Osteoblast (primary cell): ENCODE measurements at regions not wholly inside any gene's neighbourhood (a gene's known extent, or its start where the extent isn't known, plus 50 kb on each side); places are given as distances from the start of the nearest gene placed in this dataset.

Experiments
- DNase-seq: peaks from one replicate; pipeline ENCODE4 v3.0.0; 2011; ENCODE audit warnings: low spot score, mixed read lengths; ENCODE audit not compliant: insufficient read length; ENCODE audit errors: missing footprints
- H2AFZ ChIP-seq: 2 replicates; pipeline ENCODE4 v1.6.0; 2011; ENCODE audit warnings: mild to moderate bottlenecking, low read length
- H3K27ac ChIP-seq: 2 replicates; pipeline ENCODE4 v1.5.1; 2011; ENCODE audit warnings: mild to moderate bottlenecking, low read depth, low read length, moderate library complexity
- H3K27me3 ChIP-seq: 2 replicates; pipeline ENCODE4 v1.6.0; 2012; ENCODE audit warnings: mild to moderate bottlenecking, control low read depth, inconsistent platforms, low read length, moderate library complexity; ENCODE audit not compliant: insufficient read depth
- H3K36me3 ChIP-seq: 2 replicates; pipeline ENCODE4 v1.5.1; 2011; ENCODE audit warnings: mild to moderate bottlenecking, low read length, control low read depth, moderate library complexity; ENCODE audit not compliant: insufficient read depth
- H3K4me1 ChIP-seq: 2 replicates; pipeline ENCODE4 v1.5.1; 2011; ENCODE audit warnings: mild to moderate bottlenecking, low read length, control low read depth, moderate library complexity; ENCODE audit not compliant: insufficient read depth
- H3K4me2 ChIP-seq: 2 replicates; pipeline ENCODE4 v1.6.0; 2011; ENCODE audit warnings: mild to moderate bottlenecking, low read length; ENCODE audit not compliant: insufficient read depth
- H3K4me3 ChIP-seq: fragments of 200-600 bp; sonication (generic); 3 replicates; pipeline ENCODE4 v1.5.1; 2012; ENCODE audit warnings: mild to moderate bottlenecking, low read length, inconsistent platforms; ENCODE audit not compliant: insufficient read depth
- H3K79me2 ChIP-seq: 2 replicates; pipeline ENCODE4 v1.6.0; 2012; ENCODE audit warnings: mild to moderate bottlenecking, low read length, control low read depth, inconsistent platforms; ENCODE audit not compliant: insufficient read depth
- H3K9me3 ChIP-seq: 2 replicates; pipeline ENCODE4 v1.5.1; 2011; ENCODE audit warnings: low read depth, low read length, control low read depth
- H4K20me1 ChIP-seq: 2 replicates; pipeline ENCODE4 v1.6.0; 2012; ENCODE audit warnings: mild to moderate bottlenecking, low read length, control low read depth; ENCODE audit not compliant: insufficient read depth
- CTCF ChIP-seq: IDR thresholded peaks from 2 replicates; pipeline ENCODE4 v1.5.1; 2011; ENCODE audit warnings: mild to moderate bottlenecking, low read depth, low read length, moderate library complexity; ENCODE audit errors: extremely low read depth

DNA sequence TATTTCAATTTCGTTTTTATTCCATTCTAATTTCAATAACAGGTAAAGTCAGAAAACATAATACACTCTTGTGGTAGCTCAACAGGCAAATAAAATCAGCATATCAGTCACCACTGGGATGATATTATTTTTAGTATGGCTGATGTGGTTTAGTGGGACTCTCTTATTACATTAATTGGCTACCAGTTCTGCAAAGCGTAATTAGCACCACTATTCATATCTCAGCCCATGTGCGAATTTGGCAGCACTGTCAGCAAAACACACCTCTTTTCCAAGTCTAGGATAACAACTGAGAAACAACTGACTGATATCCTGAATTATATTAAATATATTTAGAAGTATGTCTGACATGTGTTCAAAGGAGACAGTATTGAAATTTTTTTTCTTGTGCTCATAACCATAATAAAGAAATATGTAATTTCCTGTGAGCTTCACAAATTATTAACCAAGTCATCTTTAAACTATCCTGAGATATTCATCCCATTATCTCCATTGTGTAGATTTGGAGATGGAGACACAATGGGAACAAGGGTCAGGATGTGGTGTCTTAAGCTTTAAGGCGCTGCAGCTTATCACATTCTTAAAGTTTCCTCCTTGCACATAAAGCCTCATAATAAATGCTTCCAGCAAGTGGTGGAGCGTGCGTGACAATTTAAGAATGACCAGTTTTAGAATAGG lies 212.4 kb downstream of the TLE1 start:
- Histone ChIP-seq H3K9me3 (no peaks in the 10 kb centered on the region), H3K4me3 (no peak overlapping the region), H4K20me1 (no peaks in the 10 kb centered on the region), H3K4me2 (no peak overlapping the region), H3K27me3 (peaks cover 7% of the 10 kb centered on the region), H3K4me1 (no peaks in the 10 kb centered on the region), H3K27ac (no peak overlapping the region), H3K79me2 (no peaks in the 10 kb centered on the region), H3K36me3 (no peaks in the 10 kb centered on the region), H2AFZ (no peak overlapping the region)
- no peak for TF ChIP-seq CTCF
- no peak for DNase-seq

GRCh38 chr9:81474792-81475191 lies 214.6 kb downstream of the TLE1 start:
- Histone ChIP-seq H3K4me3 (no peak overlapping the region), H3K27ac (no peak overlapping the region), H4K20me1 (no peaks in the 10 kb centered on the region), H3K4me2 (no peak overlapping the region), H3K79me2 (no peaks in the 10 kb centered on the region), H3K36me3 (no peaks in the 10 kb centered on the region), H3K4me1 (no peaks in the 10 kb centered on the region), H3K27me3 (peaks cover 7% of the 10 kb centered on the region), H2AFZ (no peak overlapping the region), H3K9me3 (no peaks in the 10 kb centered on the region)
- no peak for TF ChIP-seq CTCF
- no peak for DNase-seq

DNA sequence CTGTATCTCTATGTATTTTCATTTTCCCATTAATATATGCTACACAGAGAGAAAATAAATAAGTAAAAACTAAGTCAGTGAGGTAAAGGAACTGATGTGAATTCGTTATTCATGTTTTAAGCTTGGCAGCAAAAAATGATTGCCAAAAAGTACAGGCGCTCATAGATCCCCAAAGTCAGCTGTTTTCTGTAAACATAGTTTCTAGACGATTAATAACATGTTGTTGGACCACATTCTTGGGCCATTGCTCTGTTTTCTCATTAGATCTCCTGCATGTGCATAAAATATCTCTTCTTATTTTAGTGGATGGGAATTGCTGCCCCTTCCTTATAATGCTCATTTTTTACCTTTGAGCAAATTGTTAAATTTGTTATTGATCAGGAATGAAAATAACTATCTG lies 215.2 kb downstream of the TLE1 start:
- Histone ChIP-seq H3K27me3 (peaks cover 10% of the 10 kb centered on the region), H3K4me2 (no peak overlapping the region), H3K9me3 (no peaks in the 10 kb centered on the region), H3K4me1 (no peaks in the 10 kb centered on the region), H3K27ac (no peak overlapping the region), H3K79me2 (no peaks in the 10 kb centered on the region), H2AFZ (no peak overlapping the region), H4K20me1 (no peaks in the 10 kb centered on the region), H3K4me3 (no peak overlapping the region), H3K36me3 (no peaks in the 10 kb centered on the region)
- no peak for TF ChIP-seq CTCF
- no peak for DNase-seq

DNA sequence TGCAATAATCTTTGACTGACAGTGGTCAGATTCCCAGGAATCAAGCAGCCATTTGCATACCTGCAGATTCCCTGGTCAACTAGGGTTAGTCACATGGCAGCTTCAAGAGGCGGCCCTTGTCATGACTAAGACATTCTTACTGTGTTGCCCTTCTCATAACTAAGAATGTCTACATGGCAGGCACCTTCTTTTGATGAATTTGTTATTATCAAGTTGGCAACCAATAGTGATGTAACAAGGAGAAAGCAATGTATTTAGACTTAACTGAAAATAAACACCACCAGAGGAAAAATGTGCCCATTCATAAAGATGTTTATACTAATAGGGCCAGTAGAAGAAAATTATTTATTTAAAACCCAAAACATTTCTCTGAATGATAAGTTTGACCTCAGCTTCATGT lies 215.6 kb downstream of the TLE1 start:
- TF ChIP-seq CTCF = no peak
- no peak overlapping the region for H3K4me2 ChIP-seq
- H3K4me3 ChIP-seq = no peak overlapping the region
- no peak overlapping the region for H3K27ac ChIP-seq
- H2AFZ ChIP-seq = no peak overlapping the region
- H3K79me2 ChIP-seq = no peaks in the 10 kb centered on the region
- no peaks in the 10 kb centered on the region for H3K36me3 ChIP-seq
- no peaks in the 10 kb centered on the region for H4K20me1 ChIP-seq
- H3K4me1 ChIP-seq = no peaks in the 10 kb centered on the region
- no peak for DNase-seq
- H3K9me3 ChIP-seq = no peaks in the 10 kb centered on the region
- H3K27me3 ChIP-seq = peaks cover 11% of the 10 kb centered on the region
